DND-41 (cell line): ENCODE measurements at regions not wholly inside any gene's neighbourhood (a gene's known extent, or its start where the extent isn't known, plus 50 kb on each side); places are given as distances from the start of the nearest gene placed in this dataset.

Experiments
- ATAC-seq: fragments of 200-7000 bp; cut with Tn5 transposase; 3 replicates; pipeline ENCODE4 v1.9.1; 2021; ENCODE audit warnings: low read depth; ENCODE audit not compliant: insufficient read depth
- DNase-seq: peaks from one replicate; pipeline ENCODE4 v3.0.0-alpha.2; 2020
- H2AFZ ChIP-seq: 2 replicates; pipeline ENCODE4 v1.6.0; 2012; ENCODE audit warnings: low read depth, low read length
- H3K27ac ChIP-seq: 2 replicates; pipeline ENCODE4 v1.5.1; 2012; ENCODE audit warnings: low read length, inconsistent platforms
- H3K27me3 ChIP-seq: fragments of 200-600 bp; sonication (generic); 2 replicates; pipeline ENCODE4 v1.6.0; 2012; ENCODE audit warnings: low read length, mild to moderate bottlenecking, inconsistent platforms; ENCODE audit not compliant: insufficient read depth, poor library complexity
- H3K36me3 ChIP-seq: 2 replicates; pipeline ENCODE4 v1.5.1; 2012; ENCODE audit warnings: low read length, inconsistent platforms; ENCODE audit not compliant: insufficient read depth
- H3K4me1 ChIP-seq: 2 replicates; pipeline ENCODE4 v1.5.1; 2012; ENCODE audit warnings: mild to moderate bottlenecking, low read length; ENCODE audit not compliant: insufficient read depth
- H3K4me2 ChIP-seq: 2 replicates; pipeline ENCODE4 v1.6.0; 2012; ENCODE audit warnings: mild to moderate bottlenecking, moderate library complexity, low read length, inconsistent platforms; ENCODE audit not compliant: insufficient read depth
- H3K4me3 ChIP-seq, 2 experiments: fragments of 200-600 bp in 1 of 2; shearing (Covaris generic) in 1 of 2; 2 replicates each; pipeline ENCODE4 v1.5.1; 2012 to 2016; ENCODE audit warnings: inconsistent platforms in 2 of 2, low read length in 2 of 2, mild to moderate bottlenecking in 2 of 2, low read depth in 1 of 2, moderate library complexity in 1 of 2
- H3K79me2 ChIP-seq: 2 replicates; pipeline ENCODE4 v1.6.0; 2012; ENCODE audit warnings: low read length, inconsistent platforms; ENCODE audit not compliant: insufficient read depth
- H3K9ac ChIP-seq: 2 replicates; pipeline ENCODE4 v1.6.0; 2012; ENCODE audit warnings: low read depth, mild to moderate bottlenecking, inconsistent platforms, low read length, moderate library complexity
- H3K9me3 ChIP-seq: 2 replicates; pipeline ENCODE4 v1.5.1; 2012; ENCODE audit warnings: low read length, moderate library complexity, mild to moderate bottlenecking, inconsistent platforms; ENCODE audit not compliant: insufficient read depth, severe bottlenecking
- H4K20me1 ChIP-seq: 2 replicates; pipeline ENCODE4 v1.6.0; 2012; ENCODE audit warnings: low read length; ENCODE audit not compliant: insufficient read depth
- EZH2 ChIP-seq: IDR thresholded peaks from 3 replicates; pipeline ENCODE4 v1.6.1; 2012; ENCODE audit warnings: borderline replicate concordance, low read depth, mild to moderate bottlenecking, moderate library complexity, low read length, inconsistent platforms; ENCODE audit not compliant: severe bottlenecking
- TF ChIP-seq, protein P1 (sequence below): IDR thresholded peaks from 2 replicates; pipeline ENCODE4 v1.5.1; 2012; ENCODE audit warnings: borderline replicate concordance, low read length, moderate library complexity, mild to moderate bottlenecking; ENCODE audit not compliant: poor library complexity, severe bottlenecking; ENCODE audit errors: extremely low read depth

DNA sequence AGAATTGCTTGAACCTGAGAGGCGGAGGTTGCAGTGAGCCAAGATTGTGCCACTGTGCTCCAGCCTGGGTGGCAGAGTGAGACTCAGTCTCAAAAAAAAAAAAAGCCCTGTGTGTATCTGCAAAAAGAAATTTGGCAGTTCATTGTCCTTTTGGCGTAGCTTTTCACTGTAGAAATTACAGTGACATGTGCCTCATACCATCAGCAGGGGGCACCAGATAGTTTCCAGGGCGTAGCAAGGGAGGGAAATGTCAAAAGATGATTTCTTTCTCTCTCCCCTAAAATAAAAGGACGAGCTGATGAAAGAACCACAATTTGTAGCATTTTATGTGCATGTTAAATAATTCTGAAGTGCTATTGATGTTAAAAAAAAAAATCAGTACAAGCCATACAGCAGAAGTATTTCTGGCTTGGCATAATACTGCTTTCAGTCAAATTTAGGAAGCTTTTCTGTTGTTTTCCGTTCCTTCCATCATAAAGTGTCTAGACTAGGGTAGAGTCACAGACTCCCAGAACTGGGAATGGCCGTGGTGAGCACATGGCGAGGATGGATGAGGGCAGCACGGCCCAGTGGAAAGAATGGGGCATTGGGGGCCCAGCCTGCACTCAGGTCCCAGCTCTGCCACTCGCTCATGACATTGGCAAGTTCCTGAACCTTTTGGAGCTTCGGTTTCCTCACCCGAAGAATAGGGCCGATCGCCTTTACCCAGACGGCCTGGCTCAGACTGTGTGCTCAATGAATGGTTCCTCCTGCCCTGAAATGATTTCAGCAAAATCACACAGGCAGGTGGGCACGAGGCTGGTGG lies 59.8 kb upstream of the RPH3AL start:
- DNase-seq (peak; percentile 68), ATAC-seq (no peak)
- TF ChIP-seq, protein P1, sequence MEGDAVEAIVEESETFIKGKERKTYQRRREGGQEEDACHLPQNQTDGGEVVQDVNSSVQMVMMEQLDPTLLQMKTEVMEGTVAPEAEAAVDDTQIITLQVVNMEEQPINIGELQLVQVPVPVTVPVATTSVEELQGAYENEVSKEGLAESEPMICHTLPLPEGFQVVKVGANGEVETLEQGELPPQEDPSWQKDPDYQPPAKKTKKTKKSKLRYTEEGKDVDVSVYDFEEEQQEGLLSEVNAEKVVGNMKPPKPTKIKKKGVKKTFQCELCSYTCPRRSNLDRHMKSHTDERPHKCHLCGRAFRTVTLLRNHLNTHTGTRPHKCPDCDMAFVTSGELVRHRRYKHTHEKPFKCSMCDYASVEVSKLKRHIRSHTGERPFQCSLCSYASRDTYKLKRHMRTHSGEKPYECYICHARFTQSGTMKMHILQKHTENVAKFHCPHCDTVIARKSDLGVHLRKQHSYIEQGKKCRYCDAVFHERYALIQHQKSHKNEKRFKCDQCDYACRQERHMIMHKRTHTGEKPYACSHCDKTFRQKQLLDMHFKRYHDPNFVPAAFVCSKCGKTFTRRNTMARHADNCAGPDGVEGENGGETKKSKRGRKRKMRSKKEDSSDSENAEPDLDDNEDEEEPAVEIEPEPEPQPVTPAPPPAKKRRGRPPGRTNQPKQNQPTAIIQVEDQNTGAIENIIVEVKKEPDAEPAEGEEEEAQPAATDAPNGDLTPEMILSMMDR, result peak; percentile 83
- TF ChIP-seq EZH2, result no peak
- Histone ChIP-seq H3K27me3 (no peaks in the 10 kb centered on the region), H3K79me2 (no peaks in the 10 kb centered on the region), H3K4me2 (no peak overlapping the region), H3K27ac (no peak overlapping the region), H4K20me1 (peaks cover 6% of the 10 kb centered on the region; the same call in 1 of the 2 replicates), H3K9me3 (no peaks in the 10 kb centered on the region), H3K4me1 (peaks cover 26% of the 10 kb centered on the region), H3K4me3 (no peak overlapping the region), H3K36me3 (no peaks in the 10 kb centered on the region), H2AFZ (no peak overlapping the region), H3K9ac (no peak overlapping the region)

DNA sequence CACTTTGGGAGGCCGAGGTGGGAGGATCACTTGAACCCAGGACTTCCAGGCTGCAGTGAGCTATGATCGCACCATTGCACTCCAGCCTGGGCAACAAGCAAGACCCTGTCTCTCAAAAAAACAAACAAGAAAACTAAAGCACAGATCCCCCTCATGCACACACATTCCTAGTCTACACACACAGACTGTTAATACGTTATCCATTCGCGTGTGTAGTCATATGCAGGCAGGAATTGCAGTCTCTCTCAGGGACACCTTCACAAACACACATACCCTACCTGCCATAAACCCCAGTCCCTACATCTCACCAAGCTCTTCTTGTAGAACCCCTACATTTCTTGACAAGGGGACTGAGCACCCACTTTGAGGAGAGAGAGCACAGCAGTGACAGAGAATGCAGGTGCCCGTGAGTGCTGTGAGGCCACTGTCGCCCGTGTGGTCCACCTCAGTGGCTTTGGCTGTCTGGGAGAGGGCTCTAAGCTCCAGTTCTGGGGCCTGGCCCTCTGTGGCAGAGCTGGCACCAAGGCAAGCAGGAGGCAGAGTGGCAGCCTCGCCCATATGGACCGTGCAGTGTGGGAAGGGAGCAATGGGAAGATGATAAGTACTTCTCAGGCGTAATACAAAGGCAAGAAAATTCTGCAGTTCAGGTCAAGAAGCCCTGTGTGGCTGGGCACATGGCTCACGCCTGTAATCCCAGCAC lies 59.0 kb upstream of the RPH3AL start:
- Histone ChIP-seq H3K27me3 (no peaks in the 10 kb centered on the region), H4K20me1 (peaks cover 6% of the 10 kb centered on the region; the same call in 1 of the 2 replicates), H3K36me3 (no peaks in the 10 kb centered on the region), H3K9me3 (no peaks in the 10 kb centered on the region), H3K27ac (no peak overlapping the region), H3K4me1 (peaks cover 26% of the 10 kb centered on the region), H3K79me2 (no peaks in the 10 kb centered on the region), H2AFZ (no peak overlapping the region), H3K9ac (no peak overlapping the region), H3K4me3 (peak overlapping the region in 1 of 2 experiments; percentile 74; a peak in 1 of 4 replicates), H3K4me2 (peak overlapping the region; percentile 91)
- no peak for ATAC-seq
- DNase-seq, result no peak
- TF ChIP-seq EZH2, result no peak
- TF ChIP-seq, protein P1, result no peak

GRCh38 chr17:410543-411401 lies 58.2 kb upstream of the RPH3AL start:
- ATAC-seq (peak; percentile 83), DNase-seq (peak; percentile 84)
- Histone ChIP-seq H2AFZ (peak overlapping the region; percentile 87), H3K4me2 (peak overlapping the region; percentile 91), H3K9me3 (no peaks in the 10 kb centered on the region), H3K4me3 (peak overlapping the region; percentile 55 to 74; a peak in 3 of 4 replicates), H4K20me1 (peaks cover 6% of the 10 kb centered on the region; the same call in 1 of the 2 replicates), H3K4me1 (peaks cover 26% of the 10 kb centered on the region), H3K36me3 (no peaks in the 10 kb centered on the region), H3K27me3 (no peaks in the 10 kb centered on the region), H3K9ac (peak overlapping the region; percentile 61), H3K79me2 (no peaks in the 10 kb centered on the region), H3K27ac (peak overlapping the region; percentile 59)
- no peak for TF ChIP-seq EZH2
- TF ChIP-seq, protein P1, result peak; percentile 47
